ENCODE measurements at regions not wholly inside any gene's neighbourhood (a gene's known extent, or its start where the extent isn't known, plus 50 kb on each side); places are given as distances from the start of the nearest gene placed in this dataset.

DNA sequence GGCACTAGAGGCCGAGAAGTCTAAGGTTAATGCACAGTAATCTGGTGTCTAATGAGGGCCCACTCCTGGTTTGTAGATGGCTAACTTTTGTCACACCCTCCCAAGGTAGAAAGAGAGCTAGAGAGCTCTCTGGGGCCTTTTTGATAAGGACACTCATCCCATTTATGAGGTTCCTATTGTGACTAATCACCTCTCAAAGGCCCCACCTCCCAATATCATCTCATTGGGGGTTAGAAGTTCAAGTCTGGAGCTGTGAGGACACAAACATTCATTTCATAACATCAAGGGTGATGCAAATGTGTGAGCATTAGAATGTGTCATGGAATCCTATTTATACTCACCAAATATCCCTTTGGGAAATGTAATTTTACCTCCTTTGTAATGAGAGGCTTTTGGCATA is 79.2 kb upstream of the SLC10A2 start:
- no peak for DNase-seq
- H3K27me3 Mint-ChIP-seq: no peaks in the 10 kb centered on the region
- no peak overlapping the region for H3K27ac Mint-ChIP-seq
- no peaks in the 10 kb centered on the region for H3K9me3 Mint-ChIP-seq
- H3K4me3 Mint-ChIP-seq: no peak overlapping the region
- H3K4me1 Mint-ChIP-seq: no peaks in the 10 kb centered on the region
- no peak for ATAC-seq

DNA sequence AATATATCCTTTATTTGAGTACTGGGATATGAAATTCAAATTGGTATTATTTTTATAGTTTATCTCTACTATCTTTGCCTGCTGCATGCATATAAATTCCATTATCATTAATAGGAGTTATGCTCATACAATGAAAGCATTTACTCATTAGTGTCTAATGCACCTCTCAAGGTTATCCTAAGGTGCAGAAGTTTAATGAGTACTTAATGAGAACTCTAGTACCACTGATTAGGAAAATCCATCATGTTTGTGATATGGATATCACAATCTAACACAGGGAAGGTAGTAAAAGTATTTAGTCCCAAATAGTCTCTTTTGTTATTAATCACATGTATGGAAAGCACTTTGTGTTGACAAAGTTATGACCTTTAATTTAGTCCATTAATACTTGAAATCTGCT is 77.2 kb upstream of the SLC10A2 start:
- Mint-ChIP-seq H3K4me3 (no peak overlapping the region), H3K9me3 (peaks cover 0 to 4% of the 10 kb centered on the region in 2 donors), H3K27ac (no peak overlapping the region), H3K27me3 (no peaks in the 10 kb centered on the region), H3K4me1 (no peaks in the 10 kb centered on the region)
- DNase-seq: no peak
- ATAC-seq: no peak

DNA sequence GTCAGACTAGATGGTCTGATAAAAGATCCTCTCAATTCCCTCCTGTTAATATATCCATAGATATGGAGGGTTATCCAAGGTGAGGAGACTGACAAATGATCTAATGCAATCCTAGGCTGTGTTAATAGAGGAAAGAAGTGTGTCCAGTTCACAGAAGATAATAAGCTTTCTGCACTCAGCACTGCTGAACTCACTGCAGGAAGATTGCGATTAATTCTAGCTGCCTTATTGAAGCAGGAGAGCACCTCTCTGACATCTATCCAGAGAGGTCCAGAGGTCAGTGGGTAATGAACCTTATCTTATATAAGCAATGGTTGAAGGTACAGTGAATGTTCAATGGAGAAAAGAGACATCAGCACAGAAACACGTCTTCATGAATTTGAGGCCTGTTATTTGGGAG is 75.9 kb upstream of the SLC10A2 start:
- H3K27me3 Mint-ChIP-seq: no peaks in the 10 kb centered on the region

DNA sequence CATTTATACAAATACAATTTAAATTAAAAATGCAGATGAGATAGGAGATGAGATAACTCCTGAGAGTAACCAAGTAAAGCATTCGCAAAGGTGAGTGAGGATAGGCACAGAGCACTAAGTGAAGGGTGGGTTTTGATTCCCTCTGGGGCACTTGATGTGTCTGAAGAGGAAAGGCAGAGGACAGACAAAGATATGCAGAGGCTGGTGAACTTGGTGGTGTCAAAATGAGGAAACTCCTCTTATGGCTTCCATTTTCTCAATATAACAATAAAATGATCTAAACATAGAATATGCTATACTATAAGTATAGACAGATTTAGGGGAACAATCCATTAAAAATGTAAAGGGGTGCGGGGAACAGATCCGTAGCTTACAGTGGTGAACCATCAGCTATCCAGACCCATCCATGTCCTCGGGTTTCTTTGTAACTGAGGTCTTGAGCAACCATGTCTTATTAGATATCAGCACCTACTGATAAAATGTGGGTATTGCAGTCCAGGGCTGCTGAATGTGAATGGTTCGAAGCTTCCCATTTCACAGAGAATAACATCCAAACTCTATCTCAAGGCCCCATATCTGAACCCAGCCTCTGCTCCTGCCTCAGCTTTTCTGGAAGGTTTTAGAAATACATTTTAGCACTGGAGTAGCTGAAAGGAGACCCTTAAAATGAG is 73.9 kb upstream of the SLC10A2 start:
- H3K27me3 Mint-ChIP-seq: no peaks in the 10 kb centered on the region
- H3K9me3 Mint-ChIP-seq: peaks cover 0 to 8% of the 10 kb centered on the region in 2 donors

More for the DNA sequence above, 75.9 kb upstream of the SLC10A2 start:
- Mint-ChIP-seq H3K9me3 (peaks cover 0 to 8% of the 10 kb centered on the region in 2 donors), H3K4me1 (no peaks in the 10 kb centered on the region), H3K27ac (no peak overlapping the region), H3K4me3 (no peak overlapping the region)
- ATAC-seq: no peak
- no peak for DNase-seq

DNA sequence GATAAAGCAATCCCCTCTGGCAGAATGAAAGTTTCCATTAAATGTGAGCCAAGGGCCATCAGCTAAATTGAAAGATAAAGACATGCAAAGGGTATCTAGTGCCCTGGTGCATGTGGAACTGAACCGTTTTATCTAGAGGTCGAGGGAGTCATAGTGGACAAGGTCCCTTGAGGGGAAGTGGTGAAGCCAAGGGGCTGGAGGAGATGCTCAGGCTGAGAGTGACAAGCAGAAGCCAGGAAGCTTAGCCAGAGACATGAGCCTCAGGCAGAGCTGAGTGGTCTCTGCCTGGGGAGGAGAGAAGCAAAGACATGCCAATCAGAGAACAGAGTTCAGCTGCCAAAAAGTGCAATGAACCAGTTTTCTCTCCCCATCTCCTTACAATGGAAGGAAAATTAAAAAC is 68.1 kb upstream of the SLC10A2 start:
- Mint-ChIP-seq H3K27me3 (no peaks in the 10 kb centered on the region), H3K9me3 (peaks cover 0 to 8% of the 10 kb centered on the region in 2 donors), H3K4me1 (no peaks in the 10 kb centered on the region), H3K27ac (no peak overlapping the region), H3K4me3 (no peak overlapping the region)
- ATAC-seq (no peak), DNase-seq (no peak)

More for the DNA sequence above, 73.9 kb upstream of the SLC10A2 start:
- ATAC-seq (no peak), DNase-seq (no peak)
- Mint-ChIP-seq H3K27ac (no peak overlapping the region), H3K4me1 (no peaks in the 10 kb centered on the region), H3K4me3 (no peak overlapping the region)

DNA sequence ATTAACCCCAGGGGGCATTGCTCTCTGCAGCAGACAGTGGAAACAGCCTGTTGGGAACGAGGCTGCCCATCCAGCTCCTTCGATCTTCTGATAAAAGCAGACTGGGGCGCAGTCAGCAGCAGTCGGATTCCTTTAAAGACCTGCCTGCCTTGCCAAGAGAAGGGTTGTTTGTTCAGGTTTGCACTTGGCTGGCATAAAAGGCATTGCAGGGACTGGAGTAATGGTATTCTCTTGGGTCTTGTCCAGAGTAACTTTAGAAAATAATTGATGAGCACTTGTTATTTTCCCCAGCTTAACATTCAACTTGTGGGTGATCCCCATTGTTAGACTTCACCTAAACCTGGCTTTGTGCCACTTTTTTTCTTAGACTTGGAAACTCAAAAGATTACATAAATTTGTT is 67.3 kb upstream of the SLC10A2 start:
- Mint-ChIP-seq H3K27ac (no peak overlapping the region), H3K4me1 (no peaks in the 10 kb centered on the region), H3K9me3 (peaks cover 0 to 5% of the 10 kb centered on the region in 2 donors), H3K4me3 (no peak overlapping the region), H3K27me3 (no peaks in the 10 kb centered on the region)
- DNase-seq (no peak), ATAC-seq (no peak)

DNA sequence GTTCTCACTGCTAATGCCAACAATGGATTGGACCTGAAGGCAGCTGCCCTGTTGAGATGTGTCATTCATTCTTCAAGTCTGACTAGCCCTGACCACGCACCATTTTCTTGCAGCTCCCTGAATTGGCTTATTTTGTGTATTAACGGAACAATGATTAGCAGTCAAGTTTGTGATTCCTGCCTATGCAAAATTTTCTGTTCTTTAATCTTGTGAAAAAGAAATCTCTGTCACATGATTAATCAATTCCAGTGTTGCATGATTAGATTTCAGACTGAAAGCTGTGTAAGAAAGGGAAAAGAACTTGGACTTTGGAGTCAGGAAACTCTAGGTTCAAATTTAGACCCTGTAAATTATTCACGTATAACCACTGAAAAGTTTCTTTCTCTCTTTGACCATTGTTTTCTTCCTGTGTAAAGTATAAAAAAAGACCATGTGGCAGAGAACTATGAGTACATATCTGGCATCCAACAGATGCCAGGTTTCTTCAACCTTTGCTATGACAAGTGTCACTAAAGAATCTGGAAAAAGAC is 64.5 kb upstream of the SLC10A2 start:
- H3K9me3 Mint-ChIP-seq: no peaks in the 10 kb centered on the region
- no peak for DNase-seq
- H3K27ac Mint-ChIP-seq: no peak overlapping the region
- no peak for ATAC-seq
- no peak overlapping the region for H3K4me3 Mint-ChIP-seq
- H3K4me1 Mint-ChIP-seq: no peaks in the 10 kb centered on the region
- H3K27me3 Mint-ChIP-seq: no peaks in the 10 kb centered on the region

DNA sequence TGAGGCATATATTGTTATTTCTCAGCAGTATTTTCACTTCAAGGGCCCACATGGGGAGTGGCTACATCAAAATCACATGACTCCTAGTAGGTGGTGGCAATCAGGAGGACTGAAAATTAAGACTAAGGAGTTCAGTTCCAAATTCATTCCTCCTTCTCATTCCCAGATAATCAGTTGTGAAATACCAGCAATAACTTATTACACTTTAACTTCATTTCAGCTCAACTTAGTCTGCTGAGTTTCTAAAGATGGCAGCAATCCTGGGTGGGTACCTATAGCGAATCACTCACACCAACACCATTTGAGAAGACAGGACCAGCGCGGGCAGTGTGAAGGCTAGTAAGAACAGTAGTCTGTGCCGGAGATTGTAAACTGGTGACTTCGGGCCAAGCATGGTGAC is 63.9 kb upstream of the SLC10A2 start:
- Mint-ChIP-seq H3K4me3 (no peak overlapping the region), H3K4me1 (no peaks in the 10 kb centered on the region), H3K9me3 (no peaks in the 10 kb centered on the region), H3K27me3 (no peaks in the 10 kb centered on the region), H3K27ac (no peak overlapping the region)
- ATAC-seq: no peak
- no peak for DNase-seq

Measured in stimulated activated naive CD8-positive, alpha-beta T cell treated with anti-CD3 and anti-CD28 coated beads, Interleukin-15, amount 100 ng/mL, for 72 hours (primary cell).